ENCODE measurements at regions not wholly inside any gene's neighbourhood (a gene's known extent, or its start where the extent isn't known, plus 50 kb on each side); places are given as distances from the start of the nearest gene placed in this dataset.

GRCh38 chrX:43238461-43238945, 417.6 kb upstream of the MAOA start:
- ATAC-seq, result no peak

- no peak for ATAC-seq
Measured at GRCh38 chrX:43239356-43239755, 416.7 kb upstream of the MAOA start.

- no peak for ATAC-seq
Measured at GRCh38 chrX:43255596-43255995, 400.5 kb upstream of the MAOA start.

GRCh38 chrX:43266487-43266886, 389.6 kb upstream of the MAOA start:
- ATAC-seq, result no peak

GRCh38 chrX:43267652-43268051, 388.4 kb upstream of the MAOA start:
- no peak for ATAC-seq

- ATAC-seq, result no peak
Measured at GRCh38 chrX:43269201-43269600, 386.9 kb upstream of the MAOA start.

GRCh38 chrX:43277879-43278278, 378.2 kb upstream of the MAOA start:
- no peak for ATAC-seq

GRCh38 chrX:43278440-43278839, 377.7 kb upstream of the MAOA start:
- ATAC-seq, result no peak

GRCh38 chrX:43279341-43279808, 376.7 kb upstream of the MAOA start:
- ATAC-seq, result no peak

GRCh38 chrX:43283187-43283586, 372.9 kb upstream of the MAOA start:
- ATAC-seq, result no peak

- peak; percentile 32 for ATAC-seq
Measured at GRCh38 chrX:43311625-43312024, 344.5 kb upstream of the MAOA start.

GRCh38 chrX:43313035-43313434, 343.1 kb upstream of the MAOA start:
- ATAC-seq, result no peak

- ATAC-seq, result no peak
Measured at GRCh38 chrX:43314525-43314924, 341.6 kb upstream of the MAOA start.

GRCh38 chrX:43315622-43316021, 340.5 kb upstream of the MAOA start:
- peak; percentile 74 for ATAC-seq

GRCh38 chrX:43316146-43316545, 340.0 kb upstream of the MAOA start:
- no peak for ATAC-seq

- no peak for ATAC-seq
Measured at GRCh38 chrX:43317378-43317777, 338.7 kb upstream of the MAOA start.

GRCh38 chrX:43328358-43328946, 327.6 kb upstream of the MAOA start:
- no peak for ATAC-seq

GRCh38 chrX:43333543-43333942, 322.6 kb upstream of the MAOA start:
- ATAC-seq, result no peak

- ATAC-seq, result no peak
Measured at GRCh38 chrX:43345166-43345565, 310.9 kb upstream of the MAOA start.

- peak; percentile 74 for ATAC-seq
Measured at GRCh38 chrX:43349363-43349762, 306.7 kb upstream of the MAOA start.

GRCh38 chrX:43350935-43351334, 305.2 kb upstream of the MAOA start:
- no peak for ATAC-seq

GRCh38 chrX:43357741-43358140, 298.4 kb upstream of the MAOA start:
- ATAC-seq, result no peak

- no peak for ATAC-seq
Measured at GRCh38 chrX:43373032-43373431, 283.1 kb upstream of the MAOA start.

- no peak for ATAC-seq
Measured at GRCh38 chrX:43375136-43375535, 281.0 kb upstream of the MAOA start.

- ATAC-seq, result no peak
Measured at GRCh38 chrX:43380704-43381103, 275.4 kb upstream of the MAOA start.
